C4-2B (cell line): ENCODE measurements at regions not wholly inside any gene's neighbourhood (a gene's known extent, or its start where the extent isn't known, plus 50 kb on each side); places are given as distances from the start of the nearest gene placed in this dataset.

Source experiments
- ZFX ChIP-seq: fragments of 450-650 bp; IDR thresholded peaks from 2 replicates; pipeline ENCODE4 v1.6.1; 2017
- TF ChIP-seq, protein P1 (sequence below): fragments of 450-650 bp; conservative IDR thresholded peaks from 2 replicates; pipeline ENCODE4 v1.5.1; 2017; ENCODE audit warnings: mild to moderate bottlenecking

DNA sequence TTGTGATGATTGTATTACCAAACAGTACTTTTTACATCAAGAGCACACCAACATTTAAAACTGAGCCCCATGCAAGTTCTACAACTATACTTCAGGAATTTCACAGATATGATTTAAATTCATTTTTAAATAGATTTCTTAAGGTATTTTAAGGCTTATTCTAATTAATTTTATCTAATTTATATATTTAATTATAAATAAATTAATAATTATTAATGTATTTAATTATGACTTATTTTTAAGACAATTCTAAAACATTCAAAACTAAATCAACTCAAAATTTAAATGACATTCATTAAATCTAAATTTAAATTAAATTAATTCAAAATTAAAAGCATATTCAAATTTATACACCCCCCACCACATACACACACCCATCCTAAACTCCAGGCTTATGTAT is 299.2 kb downstream of the NFIB start:
- TF ChIP-seq, protein P1, sequence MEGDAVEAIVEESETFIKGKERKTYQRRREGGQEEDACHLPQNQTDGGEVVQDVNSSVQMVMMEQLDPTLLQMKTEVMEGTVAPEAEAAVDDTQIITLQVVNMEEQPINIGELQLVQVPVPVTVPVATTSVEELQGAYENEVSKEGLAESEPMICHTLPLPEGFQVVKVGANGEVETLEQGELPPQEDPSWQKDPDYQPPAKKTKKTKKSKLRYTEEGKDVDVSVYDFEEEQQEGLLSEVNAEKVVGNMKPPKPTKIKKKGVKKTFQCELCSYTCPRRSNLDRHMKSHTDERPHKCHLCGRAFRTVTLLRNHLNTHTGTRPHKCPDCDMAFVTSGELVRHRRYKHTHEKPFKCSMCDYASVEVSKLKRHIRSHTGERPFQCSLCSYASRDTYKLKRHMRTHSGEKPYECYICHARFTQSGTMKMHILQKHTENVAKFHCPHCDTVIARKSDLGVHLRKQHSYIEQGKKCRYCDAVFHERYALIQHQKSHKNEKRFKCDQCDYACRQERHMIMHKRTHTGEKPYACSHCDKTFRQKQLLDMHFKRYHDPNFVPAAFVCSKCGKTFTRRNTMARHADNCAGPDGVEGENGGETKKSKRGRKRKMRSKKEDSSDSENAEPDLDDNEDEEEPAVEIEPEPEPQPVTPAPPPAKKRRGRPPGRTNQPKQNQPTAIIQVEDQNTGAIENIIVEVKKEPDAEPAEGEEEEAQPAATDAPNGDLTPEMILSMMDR = no peak
- no peak for TF ChIP-seq ZFX
